ENCODE measurements at regions not wholly inside any gene's neighbourhood (a gene's known extent, or its start where the extent isn't known, plus 50 kb on each side); places are given as distances from the start of the nearest gene placed in this dataset.

DNA sequence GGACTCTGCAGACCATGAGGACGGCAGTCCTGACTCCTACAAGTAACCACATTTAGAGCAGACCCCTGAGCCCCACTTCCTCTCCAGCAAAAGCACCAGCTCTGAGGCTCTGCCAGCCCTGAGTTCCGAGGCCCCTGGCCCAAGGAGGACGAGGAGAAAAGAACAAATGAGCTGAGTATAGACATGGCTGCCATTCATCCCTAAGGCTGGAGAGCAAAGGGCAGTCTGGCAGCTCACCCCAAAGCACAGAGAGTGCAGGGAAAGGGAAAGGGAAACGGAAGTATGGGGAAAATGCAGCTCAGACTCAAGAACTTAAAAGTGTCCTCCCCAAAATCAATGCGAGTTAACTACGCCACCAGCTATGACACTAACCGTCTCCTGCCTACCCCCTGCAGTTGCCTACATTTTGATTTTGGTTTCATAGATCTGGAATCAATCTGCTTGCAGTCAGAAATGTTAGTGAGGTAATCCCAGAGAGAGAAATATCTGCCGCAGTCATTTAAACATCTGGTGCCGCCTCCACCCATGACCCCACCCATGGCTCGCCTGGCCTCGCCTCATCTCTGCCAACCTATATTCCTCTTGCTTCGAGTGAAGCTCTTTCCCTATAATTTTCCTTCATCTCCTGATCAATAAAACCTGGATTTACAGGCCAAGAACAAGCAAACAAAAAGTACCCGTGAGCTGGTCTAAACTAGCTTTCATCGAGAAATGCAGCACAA lies 49.6 kb upstream of the AFDN start:
- TF ChIP-seq, protein P1, sequence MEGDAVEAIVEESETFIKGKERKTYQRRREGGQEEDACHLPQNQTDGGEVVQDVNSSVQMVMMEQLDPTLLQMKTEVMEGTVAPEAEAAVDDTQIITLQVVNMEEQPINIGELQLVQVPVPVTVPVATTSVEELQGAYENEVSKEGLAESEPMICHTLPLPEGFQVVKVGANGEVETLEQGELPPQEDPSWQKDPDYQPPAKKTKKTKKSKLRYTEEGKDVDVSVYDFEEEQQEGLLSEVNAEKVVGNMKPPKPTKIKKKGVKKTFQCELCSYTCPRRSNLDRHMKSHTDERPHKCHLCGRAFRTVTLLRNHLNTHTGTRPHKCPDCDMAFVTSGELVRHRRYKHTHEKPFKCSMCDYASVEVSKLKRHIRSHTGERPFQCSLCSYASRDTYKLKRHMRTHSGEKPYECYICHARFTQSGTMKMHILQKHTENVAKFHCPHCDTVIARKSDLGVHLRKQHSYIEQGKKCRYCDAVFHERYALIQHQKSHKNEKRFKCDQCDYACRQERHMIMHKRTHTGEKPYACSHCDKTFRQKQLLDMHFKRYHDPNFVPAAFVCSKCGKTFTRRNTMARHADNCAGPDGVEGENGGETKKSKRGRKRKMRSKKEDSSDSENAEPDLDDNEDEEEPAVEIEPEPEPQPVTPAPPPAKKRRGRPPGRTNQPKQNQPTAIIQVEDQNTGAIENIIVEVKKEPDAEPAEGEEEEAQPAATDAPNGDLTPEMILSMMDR (IDR thresholded peaks at IDR 0.05): no peak
- no peak for TF ChIP-seq POLR2A (IDR thresholded peaks at IDR 0.05)

Data from lower leg skin (tissue), 3 donors.